HG02840 (cell line): ENCODE measurements at regions not wholly inside any gene's neighbourhood (a gene's known extent, or its start where the extent isn't known, plus 50 kb on each side); places are given as distances from the start of the nearest gene placed in this dataset.
"Not testable (repeated sequence)": the region's sequence is repeated elsewhere in the genome, so short reads cannot be mapped to it uniquely, and the experiment has no call there.

Experiments
- ATAC-seq: cut with Tn5 transposase; IDR thresholded peaks from one replicate; pipeline ENCODE4 v1.9.1; 2021; ENCODE audit warnings: mild to moderate bottlenecking, moderate library complexity, moderate number of reproducible peaks; ENCODE audit not compliant: unreplicated experiment, low FRiP score

- no peak for ATAC-seq
These were observed 92.1 kb upstream of the ID2 start for GRCh38 chr2:8589721-8590120.

- ATAC-seq, result no peak
These were observed 90.9 kb upstream of the ID2 start for GRCh38 chr2:8590938-8591337.

GRCh38 chr2:8592736-8593135 is 89.1 kb upstream of the ID2 start:
- no peak for ATAC-seq

GRCh38 chr2:8593243-8593642 is 88.6 kb upstream of the ID2 start:
- ATAC-seq, result no peak

GRCh38 chr2:8594731-8595427 is 87.0 kb upstream of the ID2 start:
- ATAC-seq, result no peak

- no peak for ATAC-seq
These were observed 86.4 kb upstream of the ID2 start for GRCh38 chr2:8595428-8595805.

GRCh38 chr2:8595811-8596600 is 85.8 kb upstream of the ID2 start:
- no peak for ATAC-seq

GRCh38 chr2:8597094-8597493 is 84.8 kb upstream of the ID2 start:
- ATAC-seq, result no peak

- ATAC-seq, result no peak
These were observed 84.2 kb upstream of the ID2 start for GRCh38 chr2:8597559-8598225.

GRCh38 chr2:8598295-8599165 is 83.3 kb upstream of the ID2 start:
- ATAC-seq, result no peak

GRCh38 chr2:8599421-8600242 is 82.2 kb upstream of the ID2 start:
- ATAC-seq, result no peak

GRCh38 chr2:8600456-8600855 is 81.4 kb upstream of the ID2 start:
- no peak for ATAC-seq

GRCh38 chr2:8602809-8603208 is 79.0 kb upstream of the ID2 start:
- ATAC-seq, result no peak

GRCh38 chr2:8603356-8603755 is 78.5 kb upstream of the ID2 start:
- not testable (repeated sequence) for ATAC-seq

GRCh38 chr2:8604262-8604661 is 77.6 kb upstream of the ID2 start:
- no peak for ATAC-seq

GRCh38 chr2:8605351-8606065 is 76.3 kb upstream of the ID2 start:
- no peak for ATAC-seq

- peak; percentile 90 for ATAC-seq
These were observed 75.6 kb upstream of the ID2 start for GRCh38 chr2:8606226-8606625.

- peak; percentile 23 for ATAC-seq
These were observed 75.0 kb upstream of the ID2 start for GRCh38 chr2:8606649-8607550.
